IMR-90 (cell line): ENCODE measurements at regions not wholly inside any gene's neighbourhood (a gene's known extent, or its start where the extent isn't known, plus 50 kb on each side); places are given as distances from the start of the nearest gene placed in this dataset.
"Not testable (repeated sequence)": the region's sequence is repeated elsewhere in the genome, so short reads cannot be mapped to it uniquely, and the experiment has no call there.

Experiments used
- ATAC-seq: fragments of 200-7000 bp; cut with Tn5 transposase; 2 replicates; pipeline ENCODE4 v1.9.1; 2020; ENCODE audit warnings: low read depth, mild to moderate bottlenecking, moderate library complexity
- BruUV-seq: library from RNA; stranded (reverse); fragments of 400-500 nt; replicated peaks from 2 replicates; lab custom pipeline; 2021; lab: Mats Ljungman, UMichigan
- CTCF ChIA-PET: fragments of 300-600 bp; formaldehyde crosslinking; extraction: SDS; loops from one replicate; lab custom pipeline; 2021; ENCODE audit warnings: antibody characterized with exemption; lab: Yijun Ruan, JAX
- POLR2A ChIA-PET: fragments of 300-600 bp; sonication (Branson Sonifier 250); formaldehyde crosslinking; loops from one replicate; lab custom pipeline; 2022; ENCODE audit warnings: antibody characterized with exemption; ENCODE audit not compliant: unreplicated experiment; lab: Charles Lee
- DNase-seq: peaks from one replicate; pipeline ENCODE4 v3.0.0; 2013
- H2AFZ ChIP-seq: replicated peaks from 2 replicates; pipeline ENCODE3; 2013; ENCODE audit warnings: low read length, mild to moderate bottlenecking; ENCODE audit not compliant: poor library complexity
- H2AK5ac ChIP-seq: 2 replicates; pipeline ENCODE4 v1.6.1; 2013; ENCODE audit warnings: low read depth, low read length, inconsistent platforms
- H2AK9ac ChIP-seq: replicated peaks from 2 replicates; pipeline ENCODE3; 2013; ENCODE audit warnings: mild to moderate bottlenecking, low read depth, low read length, moderate library complexity; ENCODE audit not compliant: poor library complexity
- H2BK120ac ChIP-seq: 2 replicates; pipeline ENCODE4 v1.6.1; 2013; ENCODE audit warnings: low read depth, low read length, inconsistent platforms
- H2BK15ac ChIP-seq: 3 replicates; pipeline ENCODE4 v1.6.1; 2013; ENCODE audit warnings: low read depth, low read length, inconsistent platforms
- H2BK20ac ChIP-seq: 2 replicates; pipeline ENCODE4 v1.6.1; 2013; ENCODE audit warnings: low read depth, mild to moderate bottlenecking, inconsistent platforms, low read length, moderate library complexity
- H2BK5ac ChIP-seq: 2 replicates; pipeline ENCODE4 v1.6.1; 2013; ENCODE audit warnings: mild to moderate bottlenecking, low read depth, low read length, inconsistent platforms; ENCODE audit not compliant: poor library complexity, severe bottlenecking
- H3K14ac ChIP-seq: replicated peaks from 2 replicates; pipeline ENCODE4 v1.6.1; 2013; ENCODE audit warnings: low read depth, low read length, inconsistent platforms
- H3K18ac ChIP-seq: 2 replicates; pipeline ENCODE4 v1.6.1; 2013; ENCODE audit warnings: low read depth, low read length, control low read depth
- H3K23ac ChIP-seq: 2 replicates; pipeline ENCODE4 v1.6.1; 2013; ENCODE audit warnings: low read depth, low read length, inconsistent platforms
- H3K27ac ChIP-seq: 2 replicates; pipeline ENCODE4 v1.5.1; 2013; ENCODE audit warnings: mild to moderate bottlenecking, control low read depth, low read length; ENCODE audit not compliant: insufficient read depth
- H3K27me3 ChIP-seq: 2 replicates; pipeline ENCODE4 v1.6.1; 2013; ENCODE audit warnings: low read length; ENCODE audit not compliant: control insufficient read depth, insufficient read depth
- H3K36me3 ChIP-seq: 2 replicates; pipeline ENCODE4 v1.6.1; 2013; ENCODE audit warnings: low read length, mixed read lengths; ENCODE audit not compliant: control insufficient read depth, insufficient read depth
- H3K4ac ChIP-seq: 2 replicates; pipeline ENCODE4 v1.6.1; 2013; ENCODE audit warnings: low read depth, low read length, inconsistent platforms
- H3K4me1 ChIP-seq: 2 replicates; pipeline ENCODE4 v1.6.1; 2013; ENCODE audit warnings: low read length, mixed read lengths; ENCODE audit not compliant: control insufficient read depth, insufficient read depth
- H3K4me2 ChIP-seq: 2 replicates; pipeline ENCODE4 v1.6.1; 2013; ENCODE audit warnings: low read depth, mild to moderate bottlenecking, control low read depth, low read length, moderate library complexity
- H3K4me3 ChIP-seq: 2 replicates; pipeline ENCODE4 v1.5.1; 2013; ENCODE audit warnings: low read depth, mild to moderate bottlenecking, control low read depth, low read length, moderate library complexity; ENCODE audit not compliant: insufficient read depth
- H3K56ac ChIP-seq: 2 replicates; pipeline ENCODE4 v1.6.1; 2013; ENCODE audit warnings: low read length, inconsistent platforms; ENCODE audit not compliant: insufficient read depth; ENCODE audit errors: extremely low read depth
- H3K79me1 ChIP-seq, 2 experiments: 2 replicates each; pipeline ENCODE4 v1.6.1; 2013; ENCODE audit warnings: low read length in 2 of 2, inconsistent platforms in 1 of 2, low read depth in 1 of 2
- H3K9ac ChIP-seq: 2 replicates; pipeline ENCODE4 v1.6.1; 2013; ENCODE audit warnings: low read depth, low read length, control low read depth
- H3K9me1 ChIP-seq: 2 replicates; pipeline ENCODE4 v1.6.1; 2013; ENCODE audit warnings: low read length, inconsistent platforms; ENCODE audit not compliant: insufficient read depth
- H3K9me3 ChIP-seq: 2 replicates; pipeline ENCODE4 v1.6.1; 2013; ENCODE audit warnings: low read length; ENCODE audit not compliant: control insufficient read depth, insufficient read depth
- H4K20me1 ChIP-seq: 2 replicates; pipeline ENCODE4 v1.6.1; 2013; ENCODE audit warnings: low read length, inconsistent platforms; ENCODE audit not compliant: insufficient read depth
- H4K5ac ChIP-seq: 2 replicates; pipeline ENCODE4 v1.6.1; 2013; ENCODE audit warnings: mild to moderate bottlenecking, low read depth, low read length, control low read depth
- H4K8ac ChIP-seq, 2 experiments: 2 replicates each; pipeline ENCODE4 v1.6.1; 2013; ENCODE audit warnings: low read depth in 2 of 2, low read length in 2 of 2, control low read depth in 1 of 2, inconsistent platforms in 1 of 2
- H4K91ac ChIP-seq: 2 replicates; pipeline ENCODE4 v1.6.1; 2013; ENCODE audit warnings: low read depth, low read length, inconsistent platforms; ENCODE audit not compliant: insufficient read depth
- WGBS, 2 experiments: methylation state at CpG; one replicate each; pipeline versions ENCODE4 v1.1.5 to v1.1.7; 2013; ENCODE audit warnings: missing lambda C conversion rate in 2 of 2; ENCODE audit not compliant: insufficient read length in 1 of 2; ENCODE audit errors: extremely low coverage in 2 of 2; 5-methylcytosine and 5-hydroxymethylcytosine counted together
- dilution Hi-C: fragments of 300-500 bp; cut with HindIII; formaldehyde crosslinking; loops from one replicate; pipeline ENCODE4 v1.14.3; 2018; ENCODE audit warnings: low sequenced_read_pairs; ENCODE audit not compliant: unreplicated experiment
- in situ Hi-C: fragments of 300-500 bp; cut with MboI; formaldehyde crosslinking; loops from 3 replicates; pipeline ENCODE4 v1.14.3; 2019; ENCODE audit warnings: low sequenced_read_pairs, inconsistent platforms, mixed read lengths
- intact Hi-C: fragments of 100-400 bp; cut with micrococcal nuclease; formaldehyde crosslinking; loops from 2 replicates; pipeline ENCODE4 v1.10.0; 2022

DNA sequence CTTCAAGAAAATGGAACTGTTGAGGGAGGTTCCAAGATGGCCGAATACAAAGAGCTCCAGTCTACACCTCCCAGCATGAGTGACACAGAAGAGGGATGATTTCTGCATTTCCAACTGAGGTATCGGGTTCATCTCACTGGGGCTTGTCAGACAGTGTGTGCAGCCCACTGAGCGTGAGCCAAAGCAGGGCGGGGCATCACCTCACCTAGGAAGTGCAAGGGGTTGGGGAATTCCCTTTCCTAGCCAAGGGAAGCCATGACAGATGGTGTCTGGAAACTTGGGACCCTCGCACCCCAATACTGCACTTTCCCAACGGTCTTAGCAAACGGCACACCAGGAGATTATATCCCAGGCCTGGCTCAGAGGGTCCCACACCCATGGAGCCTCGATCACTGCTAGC, 77.3 kb downstream of the POU4F1 start:
- dilution Hi-C loops, H3K14ac ChIP-seq, H3K56ac ChIP-seq, H3K9me3 ChIP-seq, H3K9ac ChIP-seq, in situ Hi-C loops, BruUV-seq, H4K5ac ChIP-seq, H3K36me3 ChIP-seq, H4K8ac ChIP-seq, POLR2A ChIA-PET, H3K18ac ChIP-seq, H3K4me1 ChIP-seq, H3K4me2 ChIP-seq, H3K9me1 ChIP-seq, H3K79me1 ChIP-seq, H4K20me1 ChIP-seq, H2BK15ac ChIP-seq, H2BK5ac ChIP-seq, H2BK20ac ChIP-seq, H3K23ac ChIP-seq, H2AK5ac ChIP-seq, H4K91ac ChIP-seq, H3K4ac ChIP-seq, H3K27me3 ChIP-seq, intact Hi-C loops, H3K4me3 ChIP-seq, CTCF ChIA-PET, H2BK120ac ChIP-seq, ATAC-seq, H2AFZ ChIP-seq, DNase-seq, H2AK9ac ChIP-seq, H3K27ac ChIP-seq: not testable (repeated sequence)
- no CpG with 5 or more reads among the region's 8 CpGs for WGBS, 2 experiments
